A549 (cell line): ENCODE measurements at regions not wholly inside any gene's neighbourhood (a gene's known extent, or its start where the extent isn't known, plus 50 kb on each side); places are given as distances from the start of the nearest gene placed in this dataset.
A peak's percentile ranks its signal among the peaks of the same experiment; 100 is the strongest.

ENCODE experiments used
- ATAC-seq, 2 experiments: fragments of 200-7000 bp in 1 of 2; fragments of >200 bp in 1 of 2; cut with Nextera tagmentation in 1 of 2; cut with Tn5 transposase in 1 of 2; 3 replicates each; pipeline versions ENCODE4 v1.8.0 to v1.9.1; 2018 to 2020; ENCODE audit warnings: mild to moderate bottlenecking in 1 of 2, moderate library complexity in 1 of 2
- CTCF ChIA-PET: fragments of 300-600 bp; sonication (Branson Sonifier 250); formaldehyde crosslinking; extraction: SDS; loops from one replicate; lab custom pipeline; 2021; ENCODE audit warnings: antibody characterized with exemption, inconsistent platforms; lab: Yijun Ruan, JAX
- POLR2A ChIA-PET: fragments of 350-600 bp; formaldehyde crosslinking; extraction: SDS; loops from one replicate; lab custom pipeline; 2021; ENCODE audit warnings: antibody characterized with exemption, inconsistent platforms; lab: Yijun Ruan, JAX
- DNase-seq, 2 experiments: peaks; one replicate each; pipeline versions ENCODE4 v3.0.0 to v3.0.0-alpha.2; 2011 to 2016; ENCODE audit warnings: low read depth in 1 of 2, low spot score in 1 of 2
- FAIRE-seq: peaks from 2 replicates; lab custom pipeline; 2011; peaks lifted over from hg19 to GRCh38; lab: Jason Lieb, UNC
- H3K27ac ChIP-seq, 2 experiments: fragments of >200 bp; sonication (Bioruptor Twin); formaldehyde crosslinking; 3 replicates each; pipeline ENCODE4 v1.5.1; 2016 to 2017
- H3K4me1 ChIP-seq: fragments of >200 bp; sonication (Bioruptor Twin); formaldehyde crosslinking; 3 replicates; pipeline ENCODE4 v1.6.1; 2016
- H3K4me2 ChIP-seq: fragments of >200 bp; sonication (Bioruptor Twin); formaldehyde crosslinking; 3 replicates; pipeline ENCODE4 v1.6.1; 2016
- H3K4me3 ChIP-seq: fragments of >200 bp; sonication (Bioruptor Twin); formaldehyde crosslinking; 3 replicates; pipeline ENCODE4 v1.5.1; 2016
- H3K9me3 ChIP-seq: fragments of >200 bp; sonication (Bioruptor Twin); formaldehyde crosslinking; 3 replicates; pipeline ENCODE4 v1.6.1; 2016
- BCL3 ChIP-seq: fragments of >200 bp; sonication (Bioruptor Twin); formaldehyde crosslinking; IDR thresholded peaks from 3 replicates; pipeline ENCODE4 v1.6.1; 2016
- CBX2 ChIP-seq: fragments of 200-600 bp; sonication (generic); IDR thresholded peaks from 2 replicates; pipeline ENCODE4 v1.6.1; 2016; ENCODE audit warnings: low read depth, mild to moderate bottlenecking, borderline replicate concordance
- CHD2 ChIP-seq: fragments of 150-350 bp; IDR thresholded peaks from 2 replicates; pipeline ENCODE4 v1.6.1; 2014; ENCODE audit warnings: low read length; ENCODE audit not compliant: partially characterized antibody
- EHF ChIP-seq: fragments of 250-450 bp; sonication (Bioruptor Pico); IDR thresholded peaks from 2 replicates; pipeline ENCODE4 v1.5.0; 2020; ENCODE audit warnings: mild to moderate bottlenecking
- EHMT2 ChIP-seq: fragments of 200-600 bp; sonication (generic); IDR thresholded peaks from 2 replicates; pipeline ENCODE4 v1.6.1; 2016; ENCODE audit warnings: antibody characterized with exemption, low read depth, mild to moderate bottlenecking, moderate library complexity
- ELK1 ChIP-seq: fragments of 150-350 bp; IDR thresholded peaks from 2 replicates; pipeline ENCODE4 v1.6.1; 2014; ENCODE audit warnings: low read depth, mild to moderate bottlenecking, low read length
- FOSB ChIP-seq: fragments of 250-450 bp; sonication (Bioruptor Pico); IDR thresholded peaks from 2 replicates; pipeline ENCODE4 v1.5.0; 2020; ENCODE audit warnings: mild to moderate bottlenecking, moderate library complexity
- GATA3 ChIP-seq: IDR thresholded peaks from 2 replicates; pipeline ENCODE4 v1.6.1; 2012; ENCODE audit warnings: borderline replicate concordance
- HES2 ChIP-seq: fragments of >200 bp; sonication (Bioruptor Twin); formaldehyde crosslinking; IDR thresholded peaks from 2 replicates; pipeline ENCODE4 v1.6.1; 2016
- HOXA7 ChIP-seq: fragments of 250-450 bp; sonication (Bioruptor Pico); IDR thresholded peaks from 2 replicates; pipeline ENCODE4 v1.5.0; 2020; ENCODE audit warnings: mild to moderate bottlenecking, moderate library complexity
- HOXB13 ChIP-seq: fragments of 250-450 bp; sonication (Bioruptor Pico); IDR thresholded peaks from 2 replicates; pipeline ENCODE4 v1.5.0; 2020; ENCODE audit warnings: low read depth, mild to moderate bottlenecking, moderate library complexity
- JUNB ChIP-seq: fragments of >200 bp; sonication (Bioruptor Twin); formaldehyde crosslinking; IDR thresholded peaks from 2 replicates; pipeline ENCODE4 v1.6.1; 2016
- MAZ ChIP-seq: fragments of 150-350 bp; IDR thresholded peaks from 2 replicates; pipeline ENCODE4 v1.6.1; 2014; ENCODE audit warnings: antibody characterized with exemption, low read depth, low read length, borderline replicate concordance
- NFE2L2 ChIP-seq: fragments of 150-350 bp; conservative IDR thresholded peaks from 2 replicates; pipeline ENCODE4 v1.6.1; 2014; ENCODE audit warnings: low read length
- PHF8 ChIP-seq: fragments of 200-600 bp; sonication (generic); IDR thresholded peaks from 2 replicates; pipeline ENCODE4 v1.6.1; 2016; ENCODE audit warnings: low read depth, mild to moderate bottlenecking, antibody characterized with exemption, moderate library complexity, borderline replicate concordance
- RAD21 ChIP-seq, 2 experiments: fragments of >200 bp in 1 of 2; sonication (Bioruptor Twin) in 1 of 2; formaldehyde crosslinking in 1 of 2; IDR thresholded peaks in 1 of 2; conservative IDR thresholded peaks in 1 of 2; 2 replicates in 1 of 2; 3 replicates in 1 of 2; pipeline ENCODE4 v1.6.1; 2012 to 2018; ENCODE audit warnings: inconsistent platforms in 1 of 2
- RARB ChIP-seq: fragments of 250-450 bp; sonication (Bioruptor Pico); IDR thresholded peaks from 2 replicates; pipeline ENCODE4 v1.8.0; 2021; ENCODE audit warnings: mild to moderate bottlenecking, moderate library complexity
- RCOR1 ChIP-seq: fragments of 150-350 bp; IDR thresholded peaks from 2 replicates; pipeline ENCODE4 v1.6.1; 2014; ENCODE audit warnings: antibody characterized with exemption, low read length, low read depth
- RFX5 ChIP-seq: fragments of 450-650 bp; IDR thresholded peaks from 2 replicates; pipeline ENCODE4 v1.7.1; 2014; ENCODE audit warnings: antibody characterized with exemption, mild to moderate bottlenecking, moderate library complexity
- RNF2 ChIP-seq: fragments of 200-600 bp; sonication (generic); IDR thresholded peaks from 2 replicates; pipeline ENCODE4 v1.6.1; 2016; ENCODE audit warnings: low read depth, mild to moderate bottlenecking, antibody characterized with exemption, moderate library complexity, borderline replicate concordance
- SMC3 ChIP-seq: fragments of >200 bp; sonication (Bioruptor Twin); formaldehyde crosslinking; IDR thresholded peaks from 3 replicates; pipeline ENCODE4 v1.6.1; 2018; ENCODE audit warnings: inconsistent platforms
- ZNF302 ChIP-seq: fragments of 250-450 bp; sonication (Bioruptor Pico); IDR thresholded peaks from 2 replicates; pipeline ENCODE4 v1.9.0; 2021; ENCODE audit warnings: inconsistent platforms, mild to moderate bottlenecking, moderate library complexity
- ZSCAN20 ChIP-seq: fragments of 250-450 bp; sonication (Bioruptor Pico); IDR thresholded peaks from 2 replicates; pipeline ENCODE4 v1.8.0; 2022; ENCODE audit warnings: mild to moderate bottlenecking, moderate library complexity
- WGBS: methylation state at CpG from one replicate; pipeline ENCODE4 v1.1.6; 2017; ENCODE audit errors: missing lambda C conversion rate; 5-methylcytosine and 5-hydroxymethylcytosine counted together

GRCh38 chr1:234839663-234840062, 229.7 kb upstream of the IRF2BP2 start (continued):
- TF ChIP-seq FOSB: no peak

- CTCF ChIA-PET: interaction anchor here (1.6 kb wide), 1 partner anchor 13 kb away, joined by 3 read pairs; no protein-coding TSS in a partner anchor
- H3K27ac ChIP-seq: no peak overlapping the region
Observed at GRCh38 chr1:234838820-234839219, 228.8 kb upstream of the IRF2BP2 start.

GRCh38 chr1:234838182-234838581, 228.2 kb upstream of the IRF2BP2 start:
- no peak for TF ChIP-seq RCOR1
- no CpG with 5 or more reads among the region's 1 CpG for WGBS
- H3K4me2 ChIP-seq: no peak overlapping the region
- FAIRE-seq: no peak
- H3K27ac ChIP-seq: peak overlapping the region in 1 of 2 experiments; percentile 51; a peak in 2 of 6 replicates
- no peak for DNase-seq
- H3K9me3 ChIP-seq: peaks cover 3% of the 10 kb centered on the region; the same call in 1 of the 3 replicates
- ChIA-PET CTCF (no interaction called here), POLR2A (no interaction called here)
- H3K4me1 ChIP-seq: peaks cover 32% of the 10 kb centered on the region
- no peak for ATAC-seq
- no peak overlapping the region for H3K4me3 ChIP-seq

More at GRCh38 chr1:234838820-234839219, 228.8 kb upstream of the IRF2BP2 start:
- no peak for ATAC-seq
- no peak for DNase-seq
- no peak overlapping the region for H3K4me3 ChIP-seq
- H3K4me2 ChIP-seq: no peak overlapping the region
- peaks cover 3% of the 10 kb centered on the region; the same call in 1 of the 3 replicates for H3K9me3 ChIP-seq
- TF ChIP-seq ELK1: no peak
- TF ChIP-seq JUNB: no peak
- TF ChIP-seq EHF (CRISPR knock-in tag): no peak
- no peak for TF ChIP-seq RNF2
- TF ChIP-seq BCL3: no peak
- peaks cover 32% of the 10 kb centered on the region for H3K4me1 ChIP-seq
- POLR2A ChIA-PET: no interaction called here
- no peak for FAIRE-seq
- 77% methylated on average over 1 of the region's 1 CpG for WGBS

GRCh38 chr1:234837713-234838112, 227.7 kb upstream of the IRF2BP2 start:
- Histone ChIP-seq H3K4me1 (peaks cover 32% of the 10 kb centered on the region), H3K4me3 (no peak overlapping the region), H3K27ac (no peak overlapping the region), H3K9me3 (peaks cover 3% of the 10 kb centered on the region; the same call in 1 of the 3 replicates), H3K4me2 (no peak overlapping the region)
- no peak for FAIRE-seq
- ATAC-seq: no peak
- no peak for DNase-seq
- no peak for TF ChIP-seq BCL3
- TF ChIP-seq ZSCAN20 (CRISPR knock-in tag): no peak
- ChIA-PET CTCF (no interaction called here), POLR2A (no interaction called here)

- Histone ChIP-seq H3K4me1 (peaks cover 29% of the 10 kb centered on the region), H3K4me2 (no peak overlapping the region), H3K27ac (no peak overlapping the region), H3K4me3 (no peak overlapping the region), H3K9me3 (peaks cover 3% of the 10 kb centered on the region; the same call in 1 of the 3 replicates)
- no peak for ATAC-seq
- CTCF ChIA-PET: no interaction called here
- DNase-seq: no peak
- WGBS: 92% methylated on average over 8 of the region's 8 CpGs
- FAIRE-seq: no peak
- POLR2A ChIA-PET: interaction anchor here (0.6 kb wide), 1 partner anchor 237 kb away, joined by 3 read pairs; no protein-coding TSS in a partner anchor
- TF ChIP-seq RAD21 (conservative IDR thresholded peaks at IDR 0.05 in 1 of 2, IDR thresholded peaks at IDR 0.05 in 1 of 2) (no peak), HOXA7 (CRISPR knock-in tag) (no peak), BCL3 (no peak), EHF (CRISPR knock-in tag) (no peak), ZNF302 (CRISPR knock-in tag) (no peak), HOXB13 (CRISPR knock-in tag) (no peak), CBX2 (no peak), EHMT2 (no peak), ZSCAN20 (CRISPR knock-in tag) (no peak), MAZ (no peak), PHF8 (no peak), FOSB (no peak), CHD2 (no peak), RFX5 (no peak), NFE2L2 (no peak), SMC3 (no peak), RARB (CRISPR knock-in tag) (no peak), HES2 (no peak), GATA3 (no peak)
Observed at GRCh38 chr1:234836776-234837357, 226.9 kb upstream of the IRF2BP2 start.
